CD4-positive, alpha-beta T cell treated with Interleukin-2 at 100 ng/mL for 4 hours (primary cell): ENCODE measurements at regions not wholly inside any gene's neighbourhood (a gene's known extent, or its start where the extent isn't known, plus 50 kb on each side); places are given as distances from the start of the nearest gene placed in this dataset.
A peak's percentile ranks its signal among the peaks of the same experiment; 100 is the strongest.
"Not testable (repeated sequence)": the region's sequence is repeated elsewhere in the genome, so short reads cannot be mapped to it uniquely, and the experiment has no call there.

Experiments used
- DNase-seq: peaks from one replicate; pipeline ENCODE4 v3.0.0-alpha.2; 2020; ENCODE audit warnings: low spot score

DNA sequence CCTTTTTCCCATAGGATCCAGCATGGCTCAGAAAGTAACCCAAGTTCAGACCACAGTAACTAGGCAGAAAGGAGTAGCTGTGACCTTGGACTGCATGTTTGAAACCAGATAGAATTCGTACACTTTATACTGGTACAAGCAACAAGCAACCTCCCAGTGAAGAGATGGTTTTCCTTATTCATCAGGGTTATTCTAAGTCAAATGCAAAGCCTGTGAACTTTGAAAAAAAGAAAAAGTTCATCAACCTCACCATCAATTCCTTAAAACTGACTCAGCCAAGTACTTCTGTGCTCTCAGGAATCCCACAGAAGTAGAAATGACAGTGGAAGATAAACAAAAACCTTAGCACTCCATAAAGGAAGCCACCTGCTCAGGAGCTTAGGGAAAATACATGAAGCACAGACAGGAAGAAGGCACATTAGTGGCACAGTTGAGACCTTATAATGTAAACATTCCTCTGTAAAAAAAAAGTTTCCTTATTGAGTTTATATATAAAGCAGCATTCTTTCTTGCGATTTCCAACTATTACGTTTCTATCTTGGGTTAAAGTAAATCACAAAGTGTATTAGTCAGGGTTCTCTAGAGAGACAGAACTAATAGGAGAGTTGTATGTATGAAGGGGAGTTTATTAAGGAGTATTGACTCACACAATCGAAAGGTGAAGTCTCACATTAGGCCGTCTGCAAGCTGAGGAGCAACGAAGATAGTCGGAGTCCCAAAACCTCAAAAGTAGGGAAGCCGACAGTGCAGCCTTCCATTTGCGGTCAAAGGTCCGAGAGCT is 398.4 kb downstream of the DAD1 start:
- DNase-seq, result no peak

DNA sequence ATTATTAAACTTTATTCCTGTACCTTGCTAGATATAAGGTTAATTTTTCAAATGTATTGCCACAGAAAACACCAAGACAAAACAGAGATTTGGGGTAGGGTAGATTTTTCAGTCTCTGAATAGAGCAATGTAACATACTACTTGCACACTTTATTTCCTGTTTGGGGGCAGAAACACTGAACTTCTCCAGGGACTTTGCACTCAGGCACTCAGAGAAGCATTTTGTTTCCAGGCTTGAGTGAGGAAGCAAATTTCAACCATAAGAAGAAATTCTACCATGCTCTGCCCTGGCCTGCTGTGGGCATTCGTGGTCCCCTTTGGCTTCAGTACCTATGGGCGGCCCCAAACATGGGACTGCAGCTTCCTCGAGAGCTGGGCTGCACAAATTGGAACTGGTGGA is 399.1 kb downstream of the DAD1 start:
- no peak for DNase-seq

DNA sequence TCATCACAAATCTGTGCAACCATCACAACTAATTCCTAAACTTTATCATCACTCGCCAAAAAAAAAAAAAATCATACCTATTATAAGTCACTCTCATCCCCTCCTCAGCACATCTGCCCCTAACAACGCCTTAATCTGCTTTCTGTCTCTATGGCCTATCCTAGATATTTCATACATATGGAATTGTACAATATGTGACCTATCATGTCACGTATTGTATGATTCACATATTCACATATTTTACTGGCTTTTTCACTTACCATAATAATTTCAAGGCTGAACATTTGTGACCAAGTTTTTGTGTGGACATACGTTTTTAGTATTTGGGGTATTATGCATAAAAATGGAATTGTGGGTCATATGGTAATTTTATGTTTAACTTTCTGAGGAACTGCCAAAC is 400.7 kb downstream of the DAD1 start:
- no peak for DNase-seq

DNA sequence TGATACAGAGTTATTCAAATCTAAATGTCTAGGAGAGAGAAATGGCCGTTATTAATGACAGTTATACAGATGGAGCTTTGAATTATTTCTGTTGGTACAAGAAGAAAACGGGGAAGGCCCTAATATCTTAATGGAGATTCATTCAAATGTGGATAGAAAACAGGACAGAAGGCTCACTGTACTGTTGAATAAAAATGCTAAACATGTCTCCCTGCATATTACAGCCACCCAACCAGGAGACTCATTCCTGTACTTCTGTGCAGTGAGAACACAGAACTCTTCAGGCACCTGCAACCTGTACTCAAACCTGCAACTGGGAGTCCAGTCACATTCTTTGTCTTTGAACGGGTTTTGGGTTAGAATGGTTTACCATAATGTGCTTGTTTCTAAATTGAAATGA is 403.2 kb downstream of the DAD1 start:
- no peak for DNase-seq

DNA sequence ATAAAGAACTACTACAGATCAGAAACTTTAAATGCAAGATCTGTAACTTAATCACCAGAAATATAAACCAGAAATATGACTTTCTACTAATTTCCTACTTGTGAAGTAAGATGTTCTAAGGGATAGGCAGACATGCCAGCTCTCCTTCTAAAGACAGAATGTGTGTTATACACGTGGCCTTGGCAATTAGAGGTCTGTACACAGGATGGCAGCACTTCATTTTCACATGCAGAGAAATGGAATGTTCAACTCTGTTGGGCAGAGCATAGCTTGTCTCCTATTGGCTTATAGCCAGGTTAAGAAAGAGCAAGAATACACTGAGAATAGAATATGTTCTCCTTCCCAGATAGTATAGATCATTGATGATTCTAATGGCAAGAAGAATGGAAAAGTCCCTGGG is 403.8 kb downstream of the DAD1 start:
- no peak for DNase-seq

DNA sequence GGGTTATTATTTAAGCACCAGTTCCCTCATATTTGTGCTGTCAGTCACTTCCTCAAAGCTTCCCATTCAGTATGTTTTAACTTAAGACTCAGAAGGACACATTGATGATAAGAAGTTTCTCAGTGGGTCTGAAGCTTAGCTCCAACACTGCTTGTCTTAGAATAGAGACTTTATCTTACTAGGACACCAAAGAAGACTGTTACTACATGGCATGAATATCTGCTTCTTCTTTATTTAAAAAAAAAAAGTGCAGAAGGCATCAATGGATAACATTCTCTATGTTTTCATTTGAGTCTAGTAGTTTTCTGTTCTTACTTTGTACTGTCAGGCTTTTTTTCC is 404.2 kb downstream of the DAD1 start:
- no peak for DNase-seq

DNA sequence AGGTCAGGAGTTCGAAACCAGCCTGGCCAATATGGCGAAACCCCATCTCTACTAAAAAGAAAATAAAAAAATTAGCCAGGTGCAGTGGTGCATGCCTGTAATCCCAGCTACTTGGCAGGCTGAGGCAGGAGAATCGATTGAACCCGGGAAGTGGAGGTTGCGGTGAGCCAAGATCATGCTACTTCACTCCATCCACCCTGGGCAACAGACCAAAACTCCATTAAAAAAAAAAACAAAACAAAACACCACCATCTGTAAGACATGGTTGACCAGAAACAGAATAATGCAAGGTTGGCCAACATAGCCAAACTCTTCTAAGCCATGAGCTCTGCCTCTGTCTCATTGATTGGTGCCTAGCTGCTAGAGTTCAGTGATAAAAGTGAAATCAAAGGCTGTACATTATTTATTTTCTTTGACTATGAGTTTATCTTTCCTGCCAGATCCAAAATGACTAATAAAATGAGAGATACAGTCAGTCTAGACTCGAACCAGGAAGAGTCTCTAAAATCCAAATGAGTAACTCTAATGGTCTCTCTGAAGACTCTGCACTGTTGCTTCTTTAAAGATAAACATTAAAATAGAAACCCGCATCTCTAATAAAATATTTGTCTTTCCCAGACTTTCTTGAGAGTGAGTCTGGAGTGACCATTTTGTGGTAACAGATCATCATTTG is 404.7 kb downstream of the DAD1 start:
- no peak for DNase-seq

DNA sequence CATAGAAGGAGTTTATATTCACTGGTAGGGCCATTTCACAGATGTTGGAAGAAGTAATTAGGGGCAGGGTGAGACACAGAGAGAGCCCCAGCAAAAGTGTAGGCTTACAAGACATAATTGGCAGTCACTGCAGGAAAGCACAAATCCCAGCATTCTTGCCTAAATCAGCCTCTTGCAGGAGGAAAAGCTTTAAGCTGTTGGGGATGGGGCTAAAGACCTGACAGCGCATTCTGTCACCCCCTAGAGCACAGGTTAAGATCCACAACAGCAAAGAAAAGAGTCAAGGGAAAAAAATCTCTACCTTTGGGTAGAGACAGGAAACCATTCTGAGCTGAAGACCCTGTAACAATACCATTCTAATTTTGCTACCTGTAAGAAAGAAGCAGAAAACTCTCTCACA is 409.0 kb downstream of the DAD1 start:
- DNase-seq, result no peak

DNA sequence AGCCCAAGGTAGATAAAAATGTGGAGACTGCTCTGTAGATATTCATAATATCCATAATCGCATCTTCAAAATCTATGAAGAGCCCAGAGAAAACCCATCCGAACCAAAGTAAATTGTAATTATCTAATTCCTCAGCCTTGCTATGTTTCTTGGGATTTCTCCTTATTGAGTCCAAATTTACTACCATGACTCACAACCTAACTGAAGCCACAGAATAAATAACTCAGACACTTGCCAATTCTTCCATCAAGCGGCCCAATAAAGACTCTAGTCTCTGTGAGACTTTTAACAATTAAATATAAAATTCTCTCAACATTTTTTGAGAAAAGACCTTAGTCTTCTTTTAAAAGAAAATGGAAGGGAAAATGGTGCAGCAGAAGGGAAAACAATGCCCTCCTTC is 409.8 kb downstream of the DAD1 start:
- no peak for DNase-seq

DNA sequence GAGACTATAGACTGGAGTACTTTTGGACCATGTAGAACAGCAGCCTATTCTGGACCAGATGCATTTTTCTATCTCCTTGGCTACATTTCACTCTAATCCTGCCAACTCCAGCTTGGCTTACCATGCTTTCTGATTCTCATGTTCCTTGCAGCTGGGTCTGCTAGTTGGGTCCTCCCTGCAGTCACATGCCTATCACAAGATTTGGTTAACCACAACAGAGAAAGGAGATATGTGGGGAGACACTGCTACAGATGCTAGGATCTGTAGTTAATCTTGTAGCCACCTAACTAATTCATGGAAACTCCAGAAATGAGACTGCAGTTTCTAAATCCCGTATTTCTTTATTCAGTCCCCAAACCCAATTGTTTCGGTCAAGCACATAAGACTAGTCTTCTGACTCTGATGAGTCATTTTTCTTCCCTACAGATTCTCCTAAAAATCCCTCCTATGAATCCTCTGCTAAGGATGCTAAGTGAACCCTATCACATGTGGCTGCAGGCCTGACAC is 410.6 kb downstream of the DAD1 start:
- DNase-seq, result no peak

DNA sequence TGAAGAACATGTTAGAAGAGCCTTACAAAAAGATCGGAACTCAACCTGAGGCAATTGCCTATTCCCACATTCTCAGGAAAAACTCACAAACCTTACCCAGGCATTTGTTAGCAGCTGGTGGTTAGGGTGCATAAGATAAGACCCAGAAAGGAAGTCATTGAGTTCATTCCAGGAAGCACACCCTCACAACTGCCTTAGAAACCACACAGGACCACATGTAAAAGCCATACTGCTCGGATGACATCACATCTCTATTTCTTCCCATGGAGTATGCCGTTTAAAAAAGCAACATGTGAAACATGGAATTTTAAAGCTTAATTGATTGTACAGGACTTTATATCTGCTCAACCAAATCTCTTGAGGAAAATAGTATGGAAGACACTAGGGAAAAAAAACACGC is 411.2 kb downstream of the DAD1 start:
- peak; percentile 5 for DNase-seq

DNA sequence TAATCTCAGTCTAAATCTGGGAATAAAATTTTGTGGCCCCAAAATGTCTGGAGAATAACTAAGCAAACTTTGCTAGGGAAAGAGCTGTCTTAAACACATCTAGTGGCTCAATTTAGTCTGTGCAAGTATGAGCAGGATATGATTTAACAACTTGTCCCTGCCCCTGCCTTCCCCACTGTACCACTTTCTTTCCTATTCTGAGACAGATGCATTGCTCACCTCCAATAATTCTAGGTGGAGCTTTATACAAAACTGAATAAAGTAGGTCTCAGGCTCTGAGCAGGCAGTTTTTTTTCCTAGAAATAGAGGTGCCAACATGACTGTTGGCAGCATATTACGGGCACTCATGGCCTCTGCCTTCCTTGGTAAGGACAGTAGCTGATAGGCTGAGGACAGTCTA is 412.1 kb downstream of the DAD1 start:
- DNase-seq, result no peak

DNA sequence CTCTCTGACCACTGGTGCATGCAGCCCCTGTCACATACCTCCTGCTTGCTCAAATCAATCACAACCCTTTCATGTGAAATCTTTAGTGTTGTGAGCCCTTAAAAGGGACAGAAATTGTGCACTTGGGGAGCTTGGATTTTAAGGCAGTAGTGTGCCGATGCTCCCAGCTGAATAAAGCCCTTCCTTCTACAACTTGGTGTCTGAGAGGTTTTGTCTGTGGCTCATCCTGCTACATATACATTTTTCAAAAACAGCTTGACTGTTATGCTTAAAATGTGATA is 413.8 kb downstream of the DAD1 start:
- not testable (repeated sequence) for DNase-seq

DNA sequence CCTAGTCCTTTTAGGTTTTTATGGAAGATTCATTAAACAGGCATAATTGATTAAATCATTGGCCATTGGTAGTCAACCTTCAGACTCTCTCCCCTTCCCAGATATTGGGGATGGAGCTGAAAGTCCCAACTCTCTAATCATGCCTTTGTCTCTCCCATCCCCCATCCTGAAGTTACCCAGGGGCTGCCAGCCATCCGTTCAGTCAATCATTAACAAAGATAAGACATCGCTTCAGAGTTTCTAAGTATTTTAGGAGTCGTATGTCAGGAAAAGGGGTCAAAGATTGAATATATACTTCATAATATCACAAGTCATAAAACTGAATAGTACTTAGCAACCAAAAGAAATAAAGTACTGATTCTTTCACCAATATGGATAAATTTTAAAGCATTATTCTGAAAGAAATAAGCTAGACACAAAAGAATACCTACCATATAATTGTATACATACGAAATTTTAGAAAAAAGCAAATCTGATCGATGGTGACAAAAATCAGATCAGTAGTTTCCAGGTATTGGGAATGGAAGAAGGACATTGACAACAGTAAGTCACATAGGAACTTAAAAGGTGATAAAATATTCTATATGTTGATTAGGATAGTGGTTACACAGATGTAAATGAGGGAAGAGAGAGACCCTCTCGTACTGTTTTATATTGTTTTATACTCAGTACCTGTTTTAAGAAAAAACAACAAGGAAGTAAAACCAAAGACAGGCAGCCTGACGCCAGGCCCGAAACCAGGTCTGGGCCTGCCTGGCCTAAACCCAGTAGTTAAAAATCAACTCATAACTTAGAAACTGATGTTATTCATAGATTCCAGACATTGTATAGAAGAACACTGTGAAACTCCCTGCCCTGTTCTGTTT is 414.4 kb downstream of the DAD1 start:
- no peak for DNase-seq

DNA sequence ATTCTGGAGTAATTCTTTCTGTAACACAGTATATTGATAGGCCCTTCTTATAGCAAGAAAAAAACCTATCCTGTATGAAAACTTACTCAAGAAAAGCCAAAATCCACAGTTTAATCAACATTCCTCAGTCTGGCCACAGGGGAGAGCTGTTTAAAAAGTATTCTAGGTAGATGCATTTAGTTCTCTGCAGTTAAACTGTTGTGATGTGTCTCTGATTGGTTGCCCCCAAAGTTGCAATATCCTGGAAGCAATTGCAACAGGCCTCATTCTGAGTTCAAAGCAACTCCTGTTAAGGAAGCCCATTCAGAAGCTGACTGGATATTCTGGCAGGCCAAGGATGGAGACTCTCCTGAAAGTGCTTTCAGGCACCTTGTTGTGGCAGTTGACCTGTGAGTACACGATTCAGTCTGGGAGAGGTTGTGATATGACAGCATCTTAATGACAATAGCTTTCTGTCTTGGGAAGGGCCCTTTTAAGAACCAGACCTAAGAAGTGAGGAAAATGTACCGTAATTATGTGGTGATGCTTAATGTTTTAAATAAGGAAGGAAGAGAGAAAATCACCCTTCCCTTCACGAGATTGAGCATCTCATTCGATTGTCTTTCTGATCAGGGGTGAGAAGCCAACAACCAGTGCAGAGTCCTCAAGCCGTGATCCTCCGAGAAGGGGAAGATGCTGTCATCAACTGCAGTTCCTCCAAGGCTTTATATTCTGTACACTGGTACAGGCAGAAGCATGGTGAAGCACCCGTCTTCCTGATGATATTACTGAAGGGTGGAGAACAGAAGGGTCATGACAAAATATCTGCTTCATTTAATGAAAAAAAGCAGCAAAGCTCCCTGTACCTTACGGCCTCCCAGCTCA is 420.7 kb downstream of the DAD1 start:
- peak; percentile 11 for DNase-seq

DNA sequence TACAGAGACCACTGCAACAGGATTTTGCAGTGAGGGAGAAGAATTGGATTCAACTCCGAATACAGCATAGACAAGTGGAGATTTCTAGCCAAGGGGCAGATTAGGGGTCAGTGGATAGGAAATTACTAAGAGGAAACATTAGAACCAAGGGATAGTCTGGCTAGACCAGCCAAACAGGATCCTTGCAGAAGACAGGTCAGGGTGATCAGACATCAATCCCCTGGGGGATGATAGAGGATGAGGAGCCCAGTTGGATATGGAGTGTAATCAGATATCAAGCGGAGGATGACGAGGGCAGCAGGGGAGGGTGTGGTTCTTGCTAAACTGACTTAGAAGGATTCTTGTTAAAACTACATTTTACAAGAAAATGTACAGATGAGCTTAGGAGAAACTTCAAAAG is 424.4 kb downstream of the DAD1 start:
- DNase-seq, result no peak

DNA sequence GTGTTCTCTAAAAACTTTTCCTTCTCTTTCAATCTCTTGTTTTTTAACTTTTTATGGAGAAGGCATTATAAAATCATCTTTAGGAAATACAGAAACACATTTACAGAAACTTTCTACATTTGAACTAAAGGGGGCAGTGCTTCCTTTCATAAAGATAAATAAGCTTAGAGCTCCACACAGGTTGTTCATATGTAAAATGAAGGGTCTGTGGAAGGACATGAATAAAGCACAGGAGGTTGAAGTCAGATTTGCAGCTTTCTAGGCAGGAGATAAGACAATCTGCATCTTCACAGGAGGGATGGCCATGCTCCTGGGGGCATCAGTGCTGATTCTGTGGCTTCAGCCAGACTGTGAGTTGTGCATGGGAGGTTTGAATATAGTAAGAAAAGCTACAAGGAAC is 426.0 kb downstream of the DAD1 start:
- DNase-seq, result peak; percentile 18

DNA sequence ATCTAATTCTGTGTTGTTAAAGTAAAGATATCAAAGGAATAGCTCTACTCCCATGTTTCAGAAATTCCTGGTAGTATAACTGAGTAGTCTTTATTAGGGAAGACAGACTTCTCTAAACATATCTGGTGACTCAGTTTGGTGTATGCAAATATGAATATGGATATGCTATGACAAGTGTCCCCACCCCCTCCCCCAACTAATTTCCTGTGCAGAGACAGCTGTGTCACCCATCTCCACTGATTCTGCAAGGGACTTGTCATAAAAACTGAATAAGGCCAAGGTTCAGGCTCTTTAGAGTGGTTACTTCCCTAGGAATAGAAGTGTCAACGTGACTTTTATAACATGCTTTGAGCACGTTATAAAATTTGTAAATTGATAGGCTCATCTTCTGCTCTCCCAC is 429.1 kb downstream of the DAD1 start:
- DNase-seq, result no peak

DNA sequence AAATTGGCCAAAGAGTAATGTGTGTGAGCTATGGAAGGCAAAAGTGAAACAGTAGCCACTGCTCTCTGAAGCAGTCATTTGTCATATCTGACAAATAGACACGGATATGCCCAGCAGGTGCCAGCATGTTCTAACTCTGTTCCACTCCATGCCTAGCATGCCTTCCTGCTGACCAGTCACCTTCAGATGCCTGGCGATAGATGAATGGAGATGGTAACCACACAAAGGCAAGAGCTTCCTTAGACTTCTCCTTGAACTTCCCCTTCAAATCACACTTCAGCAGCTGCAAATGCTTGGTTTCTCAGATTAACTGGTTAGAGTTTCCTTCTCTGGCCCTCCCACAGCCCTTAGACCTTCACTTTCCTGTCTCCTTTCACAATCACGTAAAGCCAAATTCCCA is 429.9 kb downstream of the DAD1 start:
- DNase-seq, result no peak

DNA sequence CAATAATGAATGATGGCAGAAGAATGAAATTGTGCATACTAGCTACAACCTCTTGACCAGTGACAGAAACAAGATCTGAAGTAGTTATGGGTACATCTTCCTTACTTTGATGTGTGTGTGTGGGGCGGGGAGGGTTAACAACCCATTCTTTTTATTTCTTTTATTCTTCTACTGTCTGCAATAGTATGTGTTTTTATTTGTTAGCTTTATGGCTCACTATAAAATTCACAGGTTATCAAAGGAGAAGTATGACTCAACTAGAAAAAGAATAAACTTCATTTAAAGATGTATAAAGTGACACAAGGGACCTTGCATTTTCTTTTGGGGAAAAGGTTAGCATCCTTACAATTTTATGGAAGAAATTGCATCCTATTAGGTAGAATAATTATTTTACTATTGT is 430.5 kb downstream of the DAD1 start:
- no peak for DNase-seq

DNA sequence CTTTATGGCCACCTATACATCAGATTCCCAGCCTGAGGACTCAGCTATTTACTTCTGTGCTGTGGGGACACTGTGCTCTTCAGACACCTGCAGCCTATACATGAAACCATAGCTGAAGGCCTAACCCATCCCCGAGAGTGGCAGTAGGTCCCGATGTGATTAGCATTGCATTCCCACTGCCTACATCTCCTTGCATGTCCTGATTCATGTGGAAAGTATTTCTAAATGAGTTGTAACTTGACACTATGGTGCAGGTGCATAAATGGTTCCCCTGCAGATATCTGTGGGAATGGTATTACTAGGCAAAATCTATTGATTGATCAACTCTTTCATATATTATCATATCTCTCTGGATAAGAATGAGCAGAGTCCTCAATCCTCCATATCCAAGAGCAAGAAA is 433.5 kb downstream of the DAD1 start:
- DNase-seq, result no peak

DNA sequence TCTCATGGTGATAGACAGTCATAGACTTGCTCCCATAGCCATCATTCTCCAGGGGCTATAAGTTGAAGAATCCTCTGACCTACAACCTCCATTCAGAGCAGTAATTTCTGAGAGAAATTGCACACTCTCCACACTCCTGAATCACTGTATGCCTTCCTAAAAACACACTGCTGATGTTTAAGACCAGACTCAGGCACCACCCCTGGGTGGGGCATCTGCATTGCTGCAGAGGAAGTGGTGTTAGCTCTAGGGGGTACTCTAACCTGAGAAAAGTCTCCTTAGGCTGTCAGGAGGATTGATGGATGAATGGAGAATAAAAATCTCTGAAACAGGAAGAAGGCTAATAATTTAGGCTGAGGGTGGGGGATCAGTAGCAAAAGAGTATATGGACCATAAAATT is 436.1 kb downstream of the DAD1 start:
- DNase-seq, result no peak
